ENCODE measurements at regions not wholly inside any gene's neighbourhood (a gene's known extent, or its start where the extent isn't known, plus 50 kb on each side); places are given as distances from the start of the nearest gene placed in this dataset.

DNA sequence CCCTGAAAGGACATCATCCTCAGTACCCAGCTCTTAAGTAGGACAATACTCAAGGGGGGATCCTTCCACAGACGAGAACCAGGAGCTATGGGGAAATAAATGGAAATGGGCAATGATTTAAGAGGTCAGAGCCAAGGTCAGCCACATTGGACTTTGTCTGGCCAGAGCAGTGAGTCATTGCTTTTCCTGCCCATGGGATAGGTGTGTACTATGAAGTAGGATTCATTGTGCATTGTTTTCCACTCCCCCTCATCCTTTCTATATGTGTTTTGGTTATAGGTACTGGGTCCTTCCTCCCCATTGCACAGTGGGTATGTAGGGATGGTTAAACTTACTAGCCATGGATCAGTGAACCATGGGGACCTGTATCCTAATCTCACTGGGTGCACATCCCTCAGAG, 328.9 kb upstream of the USP25 start:
- no peaks in the 10 kb centered on the region for H3K36me3 Mint-ChIP-seq (ENCODE audit: low read depth, unreplicated experiment)
- no peaks in the 10 kb centered on the region for H3K9me3 Mint-ChIP-seq (ENCODE audit: unreplicated experiment)
- no peaks in the 10 kb centered on the region for H3K27me3 Mint-ChIP-seq (ENCODE audit: unreplicated experiment)
- no peaks in the 10 kb centered on the region for H3K4me1 Mint-ChIP-seq (ENCODE audit: unreplicated experiment)
- TF ChIP-seq, protein P1, sequence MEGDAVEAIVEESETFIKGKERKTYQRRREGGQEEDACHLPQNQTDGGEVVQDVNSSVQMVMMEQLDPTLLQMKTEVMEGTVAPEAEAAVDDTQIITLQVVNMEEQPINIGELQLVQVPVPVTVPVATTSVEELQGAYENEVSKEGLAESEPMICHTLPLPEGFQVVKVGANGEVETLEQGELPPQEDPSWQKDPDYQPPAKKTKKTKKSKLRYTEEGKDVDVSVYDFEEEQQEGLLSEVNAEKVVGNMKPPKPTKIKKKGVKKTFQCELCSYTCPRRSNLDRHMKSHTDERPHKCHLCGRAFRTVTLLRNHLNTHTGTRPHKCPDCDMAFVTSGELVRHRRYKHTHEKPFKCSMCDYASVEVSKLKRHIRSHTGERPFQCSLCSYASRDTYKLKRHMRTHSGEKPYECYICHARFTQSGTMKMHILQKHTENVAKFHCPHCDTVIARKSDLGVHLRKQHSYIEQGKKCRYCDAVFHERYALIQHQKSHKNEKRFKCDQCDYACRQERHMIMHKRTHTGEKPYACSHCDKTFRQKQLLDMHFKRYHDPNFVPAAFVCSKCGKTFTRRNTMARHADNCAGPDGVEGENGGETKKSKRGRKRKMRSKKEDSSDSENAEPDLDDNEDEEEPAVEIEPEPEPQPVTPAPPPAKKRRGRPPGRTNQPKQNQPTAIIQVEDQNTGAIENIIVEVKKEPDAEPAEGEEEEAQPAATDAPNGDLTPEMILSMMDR (IDR thresholded peaks at IDR 0.05; ENCODE audit: unreplicated experiment): no peak
- H3K27ac Mint-ChIP-seq (ENCODE audit: unreplicated experiment): no peak overlapping the region
- no peak for DNase-seq (ENCODE audit: low spot score)
- no peak overlapping the region for H3K4me3 Mint-ChIP-seq (ENCODE audit: unreplicated experiment)

DNA sequence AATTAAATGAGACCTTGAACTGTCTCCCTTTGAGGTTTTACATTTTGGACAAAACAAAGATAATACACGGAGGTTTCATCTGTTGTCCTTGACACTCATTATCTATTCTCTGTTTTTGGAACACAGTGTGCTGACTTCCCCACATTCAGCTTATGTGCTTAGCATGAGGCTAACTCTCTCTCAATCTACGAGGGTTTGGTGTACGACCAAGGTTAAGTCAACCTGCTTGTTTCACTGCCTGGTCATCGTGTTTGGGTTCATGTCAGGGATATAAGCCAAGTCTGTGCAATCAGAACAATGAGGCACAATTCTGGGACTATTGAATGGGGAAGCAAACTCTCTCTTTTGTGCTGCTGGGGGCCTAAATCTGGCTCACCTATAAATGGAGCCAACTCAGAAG, 328.5 kb upstream of the USP25 start:
- Mint-ChIP-seq H3K27me3 (ENCODE audit: unreplicated experiment) (peaks cover 2% of the 10 kb centered on the region), H3K9me3 (ENCODE audit: unreplicated experiment) (no peaks in the 10 kb centered on the region), H3K4me1 (ENCODE audit: unreplicated experiment) (no peaks in the 10 kb centered on the region), H3K36me3 (ENCODE audit: low read depth, unreplicated experiment) (no peaks in the 10 kb centered on the region), H3K4me3 (ENCODE audit: unreplicated experiment) (no peak overlapping the region), H3K27ac (ENCODE audit: unreplicated experiment) (no peak overlapping the region)
- no peak for DNase-seq (ENCODE audit: low spot score)
- TF ChIP-seq, protein P1 (IDR thresholded peaks at IDR 0.05; ENCODE audit: unreplicated experiment): no peak

DNA sequence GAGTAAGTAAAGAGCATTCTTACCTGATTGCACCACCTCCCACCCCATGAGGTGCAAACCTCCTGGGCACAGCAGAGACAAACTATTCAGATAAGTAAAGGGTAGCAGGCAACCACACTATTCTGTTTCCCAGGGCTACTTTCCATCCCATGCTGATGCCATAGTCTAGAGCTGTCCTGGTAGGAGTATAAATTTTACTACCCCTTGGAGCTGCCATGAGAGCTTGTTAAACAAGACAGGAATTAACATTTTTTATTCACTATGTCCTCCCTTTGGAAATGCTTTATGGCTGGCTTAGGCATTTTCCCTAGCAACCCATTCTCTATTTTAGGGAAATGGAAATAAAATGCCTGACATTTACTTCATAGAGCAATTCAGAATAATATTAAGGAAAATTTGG, 324.6 kb upstream of the USP25 start:
- no peak overlapping the region for H3K27ac Mint-ChIP-seq (ENCODE audit: unreplicated experiment)
- H3K27me3 Mint-ChIP-seq (ENCODE audit: unreplicated experiment): peaks cover 2% of the 10 kb centered on the region
- no peaks in the 10 kb centered on the region for H3K4me1 Mint-ChIP-seq (ENCODE audit: unreplicated experiment)
- TF ChIP-seq, protein P1 (IDR thresholded peaks at IDR 0.05; ENCODE audit: unreplicated experiment): no peak
- no peaks in the 10 kb centered on the region for H3K36me3 Mint-ChIP-seq (ENCODE audit: low read depth, unreplicated experiment)
- H3K9me3 Mint-ChIP-seq (ENCODE audit: unreplicated experiment): no peaks in the 10 kb centered on the region
- no peak for DNase-seq (ENCODE audit: low spot score)
- H3K4me3 Mint-ChIP-seq (ENCODE audit: unreplicated experiment): no peak overlapping the region

DNA sequence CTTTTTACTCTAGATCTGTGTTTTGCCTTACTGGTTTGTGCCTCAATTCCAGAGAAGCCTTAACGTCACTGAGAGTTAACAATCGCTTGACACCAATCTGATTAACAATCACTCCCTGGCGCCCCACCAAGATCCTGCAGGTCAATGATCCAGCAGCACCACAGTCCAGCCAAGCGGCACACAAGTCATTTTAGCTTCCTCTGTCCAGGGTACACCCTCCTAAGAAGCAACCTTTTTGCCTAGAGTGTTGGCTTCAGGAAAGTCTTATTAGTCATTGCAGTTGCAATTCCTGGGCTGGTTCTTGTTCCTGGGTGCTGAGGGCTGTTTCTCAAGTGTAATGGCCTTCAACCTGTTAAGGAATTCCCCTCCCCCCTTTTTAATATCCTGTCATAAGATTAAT, 323.0 kb upstream of the USP25 start:
- TF ChIP-seq, protein P1 (IDR thresholded peaks at IDR 0.05; ENCODE audit: unreplicated experiment): no peak
- H3K4me1 Mint-ChIP-seq (ENCODE audit: unreplicated experiment): no peaks in the 10 kb centered on the region
- peaks cover 2% of the 10 kb centered on the region for H3K27me3 Mint-ChIP-seq (ENCODE audit: unreplicated experiment)
- DNase-seq (ENCODE audit: low spot score): no peak
- H3K9me3 Mint-ChIP-seq (ENCODE audit: unreplicated experiment): no peaks in the 10 kb centered on the region
- no peak overlapping the region for H3K4me3 Mint-ChIP-seq (ENCODE audit: unreplicated experiment)
- H3K27ac Mint-ChIP-seq (ENCODE audit: unreplicated experiment): no peak overlapping the region
- no peaks in the 10 kb centered on the region for H3K36me3 Mint-ChIP-seq (ENCODE audit: low read depth, unreplicated experiment)

DNA sequence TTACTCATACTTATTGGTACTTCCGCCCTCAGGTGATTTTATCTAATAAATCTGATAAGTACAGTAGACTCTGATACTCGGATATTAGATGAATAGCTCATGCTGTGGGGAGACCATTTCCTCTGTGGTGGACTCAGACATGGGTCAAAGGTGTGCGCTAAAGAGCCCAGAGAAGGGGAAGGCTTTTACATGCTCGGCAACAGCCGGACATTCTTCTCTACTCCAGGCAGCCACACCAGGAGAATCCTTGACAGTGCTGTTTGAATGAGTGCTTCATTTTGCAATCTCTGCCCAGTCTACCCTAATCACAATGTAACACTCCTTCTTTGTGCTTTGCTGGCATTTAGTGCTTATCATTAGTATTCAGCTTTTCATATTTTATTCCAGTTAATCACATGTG, 322.2 kb upstream of the USP25 start:
- Mint-ChIP-seq H3K9me3 (ENCODE audit: unreplicated experiment) (no peaks in the 10 kb centered on the region), H3K27ac (ENCODE audit: unreplicated experiment) (no peak overlapping the region), H3K27me3 (ENCODE audit: unreplicated experiment) (peaks cover 2% of the 10 kb centered on the region), H3K4me3 (ENCODE audit: unreplicated experiment) (no peak overlapping the region), H3K4me1 (ENCODE audit: unreplicated experiment) (no peaks in the 10 kb centered on the region), H3K36me3 (ENCODE audit: low read depth, unreplicated experiment) (no peaks in the 10 kb centered on the region)
- TF ChIP-seq, protein P1 (IDR thresholded peaks at IDR 0.05; ENCODE audit: unreplicated experiment): no peak
- DNase-seq (ENCODE audit: low spot score): no peak

All from endothelial cell (in vitro differentiated cells).